ENCODE measurements at regions not wholly inside any gene's neighbourhood (a gene's known extent, or its start where the extent isn't known, plus 50 kb on each side); places are given as distances from the start of the nearest gene placed in this dataset.

- no peak for TF ChIP-seq ZNF462 (CRISPR knock-in tag; IDR thresholded peaks at IDR 0.05)
- no peak for TF ChIP-seq STAT1 (IDR thresholded peaks at IDR 0.05; ENCODE audit: unreplicated experiment)
Observed at GRCh38 chr3:21020681-21021080, 730.3 kb downstream of the ZNF385D start (continued).

- H3K27me3 ChIP-seq (ENCODE audit: insufficient read depth) = no peaks in the 10 kb centered on the region
- no peaks in the 10 kb centered on the region for H3K36me3 ChIP-seq (ENCODE audit: insufficient read depth)
- Mint-ChIP-seq H3K36me3 (ENCODE audit: low read depth) (peaks cover 3% of the 10 kb centered on the region; the same call in 1 of the 3 replicates), H3K4me3 (no peak overlapping the region), H3K27ac (no peak overlapping the region), H3K4me1 (peaks cover 12% of the 10 kb centered on the region), H3K27me3 (ENCODE audit: insufficient read depth, low read depth, poor library complexity) (peaks cover 7% of the 10 kb centered on the region), H3K9me3 (peaks cover 7% of the 10 kb centered on the region; the same call in 1 of the 3 replicates)
- H3K4me1 ChIP-seq (ENCODE audit: insufficient read depth) = no peaks in the 10 kb centered on the region
- H2AFZ ChIP-seq = no peak overlapping the region
- ATAC-seq (no peak), DNase-seq (ENCODE audit: low spot score) (no peak)
- H3K79me2 ChIP-seq (replicated peaks; ENCODE audit: insufficient read depth) = no peaks in the 10 kb centered on the region
- no peaks in the 10 kb centered on the region for H3F3A ChIP-seq (replicated peaks; ENCODE audit: low read depth)
- H4K20me1 ChIP-seq (replicated peaks; ENCODE audit: insufficient read depth) = no peaks in the 10 kb centered on the region
- H3K4me3 ChIP-seq = no peak overlapping the region
- H3K4me2 ChIP-seq = no peak overlapping the region
- H3K27ac ChIP-seq (ENCODE audit: low read depth) = no peak overlapping the region
- H3K9me2 ChIP-seq (ENCODE audit: insufficient read depth) = 0 out of 2 replicates have a peak, but pooled peaks cover 3% of the 10 kb centered on the region
- TF ChIP-seq ZNF114 (CRISPR knock-in tag; IDR thresholded peaks at IDR 0.05) = no peak
- no peak for TF ChIP-seq CTCF (conservative IDR thresholded peaks at IDR 0.05; ENCODE audit: low read depth in 2 of 2)
- no peak for TF ChIP-seq REST (IDR thresholded peaks at IDR 0.05; ENCODE audit: unreplicated experiment)
- TF ChIP-seq EZH2phosphoT487 (IDR thresholded peaks at IDR 0.05; ENCODE audit: unreplicated experiment) = no peak
- TF ChIP-seq STAT1 (IDR thresholded peaks at IDR 0.05; ENCODE audit: unreplicated experiment) = no peak
- TF ChIP-seq CREB1 (CRISPR knock-in tag; IDR thresholded peaks at IDR 0.05; ENCODE audit: low read depth) = no peak
- TF ChIP-seq NANOG (IDR thresholded peaks at IDR 0.05; ENCODE audit: borderline replicate concordance) = no peak
- TF ChIP-seq ETS1 (IDR thresholded peaks at IDR 0.05) = no peak
- no peak for TF ChIP-seq EZH2 (IDR thresholded peaks at IDR 0.05; ENCODE audit: low read depth, unreplicated experiment)
Observed at GRCh38 chr3:21020043-21020442, 731.0 kb downstream of the ZNF385D start.
